GM18861 (cell line): ENCODE measurements at regions not wholly inside any gene's neighbourhood (a gene's known extent, or its start where the extent isn't known, plus 50 kb on each side); places are given as distances from the start of the nearest gene placed in this dataset.

ENCODE experiments used
- ATAC-seq: cut with Tn5 transposase; IDR thresholded peaks from one replicate; pipeline ENCODE4 v1.9.1; 2021; ENCODE audit not compliant: unreplicated experiment

DNA sequence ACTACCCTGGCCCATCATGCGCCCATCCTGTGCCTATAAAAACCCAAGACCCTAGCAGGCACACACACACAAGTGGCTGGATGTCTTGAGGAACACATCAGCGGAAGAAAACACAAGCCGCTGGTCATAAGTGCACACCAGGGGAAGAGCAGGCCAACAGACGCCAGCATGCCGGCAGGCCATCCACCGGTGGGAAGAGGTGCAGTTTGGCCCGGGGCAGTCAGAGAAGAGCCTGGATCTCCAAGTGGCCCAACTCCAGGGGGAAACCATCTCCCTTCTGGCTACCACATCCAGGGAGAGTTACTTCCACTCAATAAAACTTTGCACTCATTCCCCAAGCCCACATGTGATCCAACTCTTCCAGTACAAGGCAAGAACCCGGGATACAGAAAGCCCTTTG lies 2001.3 kb upstream of the NUDT12 start:
- no peak for ATAC-seq

GRCh38 chr5:105554568-105555169 lies 1992.1 kb upstream of the NUDT12 start:
- no peak for ATAC-seq

GRCh38 chr5:105544300-105544699 lies 1981.7 kb upstream of the NUDT12 start:
- no peak for ATAC-seq

DNA sequence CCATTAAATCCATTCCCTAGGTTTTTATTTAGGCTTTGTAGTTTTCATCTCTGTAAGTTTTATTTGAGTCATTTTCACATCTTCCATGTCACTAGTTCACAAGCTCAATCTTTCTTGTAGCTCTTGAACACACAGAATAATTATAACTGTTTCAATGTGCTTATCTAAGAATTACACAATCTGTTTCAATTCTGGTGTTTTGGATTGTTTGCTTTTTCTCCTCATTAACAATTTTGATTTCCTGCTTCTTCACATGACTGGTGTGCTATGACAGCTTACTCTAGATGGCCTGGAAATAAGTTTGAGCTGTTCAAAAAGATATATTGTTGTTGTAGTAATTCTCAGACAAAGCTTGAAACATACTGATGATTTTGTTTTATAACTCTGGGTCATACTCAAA lies 1974.1 kb upstream of the NUDT12 start:
- ATAC-seq = no peak

- ATAC-seq = no peak
Observed at GRCh38 chr5:105530716-105531261, 1968.2 kb upstream of the NUDT12 start.

DNA sequence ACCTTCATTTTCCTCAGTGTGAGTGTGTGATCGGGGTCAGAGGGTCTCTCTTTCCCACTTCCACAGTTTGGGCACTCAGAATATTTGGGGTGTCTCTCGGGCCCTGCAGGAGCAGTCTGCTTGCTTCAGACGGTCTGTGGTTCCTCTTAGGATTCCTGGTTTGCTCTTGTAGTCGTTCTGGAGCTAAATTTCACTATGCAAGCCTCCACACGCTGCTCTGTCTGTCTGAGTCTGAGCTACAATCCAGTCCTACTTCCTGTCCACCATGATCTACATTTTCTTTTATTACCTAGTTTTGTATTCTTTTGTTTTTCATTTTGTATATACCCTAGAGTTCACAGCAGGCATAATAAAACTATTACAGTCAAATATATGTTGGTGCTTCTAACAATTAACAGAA lies 1967.3 kb upstream of the NUDT12 start:
- ATAC-seq = no peak

DNA sequence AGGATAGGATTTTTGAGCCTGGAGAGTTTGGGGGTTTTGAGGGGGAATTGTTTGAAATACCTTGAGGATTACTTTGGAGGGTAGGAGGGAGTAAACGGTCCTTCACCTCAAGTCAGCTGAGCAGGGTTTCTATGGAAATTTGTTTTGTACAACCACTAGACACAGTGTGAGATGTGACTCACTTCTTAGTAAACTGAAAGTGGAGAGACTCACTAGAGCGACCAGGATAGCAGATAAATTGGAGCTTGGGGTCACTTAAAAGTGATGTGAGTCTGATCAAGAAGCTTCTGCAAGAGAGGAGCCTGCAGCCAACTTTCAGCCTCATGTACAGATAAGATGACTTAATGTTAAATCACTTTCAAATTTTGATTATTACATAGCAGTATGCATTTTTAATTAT lies 1945.9 kb upstream of the NUDT12 start:
- no peak for ATAC-seq

DNA sequence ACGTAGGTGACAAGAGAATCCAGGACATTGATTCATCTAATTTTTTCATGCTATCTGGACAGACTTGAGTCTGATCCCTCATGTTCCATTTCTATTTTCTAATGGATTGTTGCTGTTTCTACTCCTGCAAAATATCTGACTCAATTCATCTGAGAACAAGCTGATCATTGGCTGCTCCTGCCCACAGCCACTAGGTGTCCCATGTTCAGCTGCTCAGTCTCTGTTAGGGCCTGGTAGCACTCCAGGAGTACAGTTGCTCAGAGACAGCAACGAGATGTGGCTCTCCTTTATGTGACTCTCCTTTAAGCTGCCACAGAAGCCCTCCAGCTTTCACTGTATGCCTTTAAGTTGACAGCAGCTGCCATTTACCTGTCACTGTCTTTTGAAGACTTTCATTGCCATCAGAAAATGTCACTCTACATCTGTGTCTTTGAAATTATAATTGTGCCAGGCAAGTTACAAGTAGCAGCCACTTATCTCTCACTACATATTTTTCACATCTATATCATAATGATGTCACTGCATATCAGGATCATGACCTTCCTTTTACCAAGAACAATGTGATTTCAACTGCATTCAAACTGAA lies 1944.2 kb upstream of the NUDT12 start:
- no peak for ATAC-seq

DNA sequence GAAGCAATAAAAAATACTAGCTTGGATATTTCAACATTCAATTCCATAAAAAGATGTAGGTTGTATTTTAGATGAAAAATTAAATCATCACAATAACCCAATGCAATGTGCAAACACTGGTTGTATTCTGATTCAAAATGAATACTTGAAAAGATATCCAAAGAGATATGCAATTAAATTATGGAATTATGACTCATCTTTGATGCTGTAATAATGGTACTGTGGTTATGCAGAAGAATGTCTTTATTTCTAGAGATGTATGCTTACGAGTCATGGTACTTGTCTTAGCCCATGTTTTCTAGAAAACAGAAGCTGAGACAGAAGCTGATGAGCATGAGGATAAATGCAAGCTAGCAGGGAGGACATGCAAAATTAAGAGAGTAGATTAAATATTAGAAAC lies 1941.4 kb upstream of the NUDT12 start:
- ATAC-seq = no peak

GRCh38 chr5:105501315-105501714 lies 1938.7 kb upstream of the NUDT12 start:
- no peak for ATAC-seq

GRCh38 chr5:105475401-105475800 lies 1912.8 kb upstream of the NUDT12 start:
- no peak for ATAC-seq

DNA sequence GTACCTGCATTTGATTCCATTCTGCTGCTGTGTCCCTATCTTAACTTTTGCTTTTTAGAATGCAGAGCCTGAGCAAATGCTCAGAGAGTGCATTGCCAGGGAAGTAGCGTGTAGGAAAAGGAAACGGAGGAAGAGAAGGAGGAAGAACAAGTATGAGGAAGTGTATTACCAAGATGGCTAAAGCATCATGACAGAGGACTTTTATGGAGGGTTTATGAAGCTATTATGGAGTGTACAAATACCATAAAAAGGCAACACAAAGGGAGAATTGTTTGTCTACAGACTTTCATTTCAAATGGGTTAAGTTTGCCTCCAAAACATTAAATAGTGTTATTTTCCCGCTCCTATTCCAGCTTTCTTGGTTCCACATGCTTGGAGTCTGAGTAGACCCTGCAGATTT lies 1899.8 kb upstream of the NUDT12 start:
- no peak for ATAC-seq

DNA sequence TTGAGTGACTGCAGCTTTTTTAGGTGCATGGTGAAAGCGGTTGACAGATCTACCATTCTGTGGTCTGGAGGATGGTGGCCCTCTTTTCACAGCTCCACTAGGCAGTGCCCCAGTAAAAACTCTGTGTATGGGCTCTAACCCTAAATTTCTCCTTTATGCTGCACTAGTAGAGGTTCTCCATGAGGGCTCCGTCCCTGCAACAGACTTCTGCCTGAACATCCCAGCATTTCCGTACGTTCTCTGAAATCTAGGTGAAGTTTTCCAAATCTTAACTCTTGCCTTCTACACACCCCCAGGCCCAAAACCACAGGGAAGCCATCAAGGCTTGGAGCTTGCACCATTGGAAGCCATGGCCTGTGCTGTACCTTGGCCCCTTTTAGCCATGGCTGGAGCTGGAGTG lies 1898.1 kb upstream of the NUDT12 start:
- no peak for ATAC-seq

DNA sequence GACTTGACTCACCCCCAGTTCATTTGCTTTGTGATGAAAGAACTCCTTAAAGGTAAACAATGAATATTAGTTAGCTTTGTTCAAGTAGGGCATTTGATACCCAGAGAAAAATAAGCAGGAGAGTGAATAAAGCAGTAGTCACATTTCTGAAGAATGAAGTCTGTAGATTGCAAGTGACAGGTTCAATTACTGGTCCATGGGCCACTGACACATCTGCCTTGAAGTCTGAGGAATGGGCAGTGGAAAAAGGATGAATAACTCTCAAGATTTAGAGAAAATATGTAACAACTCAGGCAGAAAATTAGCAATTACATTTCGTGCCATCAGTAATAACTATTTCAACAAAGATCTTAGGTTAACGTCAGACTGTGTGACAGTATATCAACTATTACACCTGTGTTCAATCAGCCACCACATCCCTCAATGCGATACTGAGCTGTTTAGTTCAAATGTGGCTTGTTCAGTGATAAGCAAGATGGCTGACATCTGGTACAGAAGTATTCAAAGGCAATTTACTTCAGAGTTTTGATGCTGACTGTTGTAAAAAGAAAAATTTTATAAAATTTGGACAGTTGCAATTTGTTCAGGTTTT lies 1890.7 kb upstream of the NUDT12 start:
- ATAC-seq = no peak

GRCh38 chr5:105448271-105448670 lies 1885.7 kb upstream of the NUDT12 start:
- ATAC-seq = no peak

DNA sequence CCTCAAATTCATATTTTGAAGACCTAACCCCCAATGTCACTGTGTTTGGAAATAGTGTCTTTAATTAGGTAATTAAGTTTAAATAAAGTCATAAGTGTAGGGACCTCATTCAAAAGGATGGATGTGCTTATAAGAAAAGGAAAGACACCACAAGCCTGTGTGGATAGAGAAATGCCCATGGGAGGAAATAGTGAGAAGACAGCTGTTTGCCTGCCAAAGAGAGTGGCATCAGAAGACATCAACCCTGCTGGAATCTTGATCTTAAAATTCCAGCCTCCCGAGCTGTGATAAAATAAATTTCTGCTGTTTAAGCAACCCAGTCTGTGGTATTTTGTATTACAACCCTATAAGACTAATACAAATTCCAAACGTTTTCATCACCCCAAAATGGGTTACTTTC lies 1867.9 kb upstream of the NUDT12 start:
- ATAC-seq = no peak

DNA sequence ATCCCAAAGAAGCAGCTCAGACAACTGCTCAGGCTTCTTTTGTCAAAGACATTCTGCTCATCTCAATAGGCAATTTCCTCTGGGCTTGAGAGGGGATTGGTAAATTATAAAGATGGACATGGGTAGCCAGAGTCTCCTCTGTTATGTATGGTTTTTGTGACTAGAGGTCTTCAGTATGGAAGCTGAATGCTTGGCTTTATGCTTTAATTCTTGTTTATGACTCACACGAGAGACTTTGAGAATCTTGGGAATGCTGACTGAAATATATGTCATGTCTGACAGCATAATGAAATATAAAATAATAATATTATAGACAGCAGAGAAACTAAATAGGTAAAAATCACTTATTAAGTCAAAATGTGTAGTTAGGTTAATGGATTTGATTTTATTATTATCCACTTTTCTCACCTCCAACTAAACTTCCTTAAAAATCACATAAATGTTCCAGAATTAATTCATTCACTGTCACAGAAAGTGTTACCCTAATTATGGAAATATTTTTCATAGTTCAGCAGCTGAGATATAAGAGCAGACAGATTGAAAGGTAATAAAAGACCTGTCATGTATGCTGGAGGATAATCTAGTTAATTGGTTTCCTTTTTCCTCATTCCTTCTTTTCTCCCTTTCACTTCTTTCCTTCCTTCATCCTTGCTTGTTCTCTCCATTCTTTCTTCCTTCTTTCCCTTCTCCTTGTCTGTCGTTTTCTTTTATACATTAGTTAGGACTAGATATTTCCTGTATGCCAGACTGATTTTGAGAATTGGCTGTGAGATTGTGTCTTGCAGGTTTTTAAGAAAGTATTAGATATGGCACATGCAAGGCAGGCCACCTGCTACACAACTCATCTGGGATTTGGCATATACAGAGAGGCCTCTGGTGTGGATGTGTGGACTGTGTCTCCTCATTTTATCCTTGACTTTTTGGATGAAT lies 1866.1 kb upstream of the NUDT12 start:
- ATAC-seq = no peak

DNA sequence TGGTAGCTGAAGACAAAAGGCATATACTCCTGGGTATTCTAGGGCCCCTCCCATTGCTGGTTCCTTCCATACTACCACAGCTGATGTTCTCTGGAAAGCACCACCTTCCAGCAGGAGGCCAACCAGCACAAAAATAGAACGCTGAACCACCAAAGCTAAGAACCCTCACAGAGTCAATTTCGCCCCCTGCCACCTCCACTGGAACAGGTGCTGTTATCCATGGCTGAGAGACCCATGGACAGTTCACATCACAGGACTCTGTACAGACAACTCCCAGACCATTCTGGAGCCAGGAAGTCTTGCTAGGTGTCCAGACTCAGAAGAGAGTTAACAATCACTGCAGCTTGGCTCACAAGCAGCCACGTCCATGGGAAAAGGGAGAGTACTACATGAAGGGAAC lies 1851.5 kb upstream of the NUDT12 start:
- ATAC-seq = no peak

GRCh38 chr5:105413406-105413990 lies 1850.9 kb upstream of the NUDT12 start:
- ATAC-seq = no peak

- no peak for ATAC-seq
Observed at GRCh38 chr5:105409695-105410094, 1847.1 kb upstream of the NUDT12 start.

- ATAC-seq = no peak
Observed at GRCh38 chr5:105407200-105407599, 1844.6 kb upstream of the NUDT12 start.
